GM12864 (cell line): ENCODE measurements at regions not wholly inside any gene's neighbourhood (a gene's known extent, or its start where the extent isn't known, plus 50 kb on each side); places are given as distances from the start of the nearest gene placed in this dataset.

ENCODE experiments used
- DNase-seq: peaks from one replicate; pipeline ENCODE4 v3.0.0-alpha.2; 2011; ENCODE audit warnings: low read depth
- H3K4me3 ChIP-seq: 2 replicates; pipeline ENCODE4 v1.5.1; 2011; ENCODE audit warnings: mild to moderate bottlenecking, low read depth, low read length, control low read depth
- TF ChIP-seq, protein P1 (sequence below): IDR thresholded peaks from 2 replicates; pipeline ENCODE4 v1.5.1; 2011; ENCODE audit warnings: low read depth, mild to moderate bottlenecking, moderate library complexity, low read length, control low read depth, inconsistent platforms; ENCODE audit errors: missing control alignments

DNA sequence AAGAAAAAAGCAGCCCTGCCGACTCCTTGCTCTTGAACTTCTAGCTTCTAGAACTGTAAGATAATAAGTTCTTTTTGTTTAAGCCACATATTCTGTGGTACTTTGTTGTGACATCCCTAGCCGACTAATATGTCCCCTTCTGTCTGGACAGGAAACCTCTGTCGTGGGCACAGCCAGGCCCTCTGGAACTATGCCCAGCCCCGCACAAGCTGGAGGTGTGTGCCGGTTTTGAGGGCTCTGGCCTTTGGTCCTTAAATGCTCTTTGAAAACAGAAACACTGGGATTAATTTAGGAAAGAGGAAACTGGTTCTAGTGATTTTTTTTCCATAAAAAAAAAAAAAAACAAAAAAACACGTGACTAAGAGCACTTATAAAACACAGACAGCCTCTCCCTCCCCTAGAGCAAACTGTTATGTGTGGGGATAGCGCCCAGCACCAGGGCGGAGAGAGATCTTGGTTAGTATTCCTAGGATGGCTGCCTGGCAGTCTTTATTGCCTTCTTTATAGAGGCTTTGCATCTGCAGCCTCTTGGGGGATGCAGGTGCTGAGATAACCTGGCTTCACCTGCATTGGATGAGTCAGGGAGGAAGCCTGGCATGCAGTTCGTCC is 244.3 kb downstream of the NFATC2 start:
- H3K4me3 ChIP-seq: no peak overlapping the region
- TF ChIP-seq, protein P1, sequence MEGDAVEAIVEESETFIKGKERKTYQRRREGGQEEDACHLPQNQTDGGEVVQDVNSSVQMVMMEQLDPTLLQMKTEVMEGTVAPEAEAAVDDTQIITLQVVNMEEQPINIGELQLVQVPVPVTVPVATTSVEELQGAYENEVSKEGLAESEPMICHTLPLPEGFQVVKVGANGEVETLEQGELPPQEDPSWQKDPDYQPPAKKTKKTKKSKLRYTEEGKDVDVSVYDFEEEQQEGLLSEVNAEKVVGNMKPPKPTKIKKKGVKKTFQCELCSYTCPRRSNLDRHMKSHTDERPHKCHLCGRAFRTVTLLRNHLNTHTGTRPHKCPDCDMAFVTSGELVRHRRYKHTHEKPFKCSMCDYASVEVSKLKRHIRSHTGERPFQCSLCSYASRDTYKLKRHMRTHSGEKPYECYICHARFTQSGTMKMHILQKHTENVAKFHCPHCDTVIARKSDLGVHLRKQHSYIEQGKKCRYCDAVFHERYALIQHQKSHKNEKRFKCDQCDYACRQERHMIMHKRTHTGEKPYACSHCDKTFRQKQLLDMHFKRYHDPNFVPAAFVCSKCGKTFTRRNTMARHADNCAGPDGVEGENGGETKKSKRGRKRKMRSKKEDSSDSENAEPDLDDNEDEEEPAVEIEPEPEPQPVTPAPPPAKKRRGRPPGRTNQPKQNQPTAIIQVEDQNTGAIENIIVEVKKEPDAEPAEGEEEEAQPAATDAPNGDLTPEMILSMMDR: no peak

DNA sequence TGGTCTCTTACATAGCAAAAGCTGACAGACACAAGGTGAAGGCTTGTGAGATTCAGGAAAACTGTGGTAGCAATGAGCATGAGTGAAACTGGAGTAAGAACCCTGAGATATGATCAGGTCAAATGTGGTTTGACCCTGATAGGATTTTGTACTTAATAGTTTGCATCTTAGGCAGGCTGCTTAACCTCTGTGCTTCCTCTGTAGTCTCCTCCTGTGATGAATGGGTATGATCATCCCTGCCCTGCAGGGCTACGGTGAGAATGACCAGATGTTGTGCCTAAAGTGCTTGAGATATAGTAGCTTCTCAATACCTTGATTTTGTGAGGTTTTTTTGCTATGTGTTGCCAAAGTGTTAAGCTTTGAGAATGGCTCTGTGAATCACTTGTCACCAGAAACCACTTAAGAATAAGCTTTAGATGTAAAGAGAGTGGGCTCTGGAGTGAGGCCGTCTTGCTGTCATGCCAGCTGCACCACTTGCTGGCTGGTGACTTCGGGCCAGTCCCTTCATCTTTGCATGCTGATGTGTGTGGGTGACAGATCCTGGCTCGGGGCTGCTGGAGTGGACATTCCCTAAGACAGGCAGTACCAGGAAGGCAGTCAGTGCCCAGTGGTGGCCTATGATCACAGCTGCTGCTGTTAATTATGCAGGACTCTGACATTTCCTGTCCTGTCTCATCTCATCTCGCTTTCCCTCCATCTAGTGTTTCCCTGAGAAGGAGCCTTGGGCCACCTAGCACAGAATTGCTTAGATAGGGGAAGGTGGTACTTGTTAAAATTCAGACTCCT is 254.7 kb downstream of the NFATC2 start:
- TF ChIP-seq, protein P1: no peak
- no peak for DNase-seq
- H3K4me3 ChIP-seq: no peak overlapping the region

More for the DNA sequence above, 244.3 kb downstream of the NFATC2 start:
- DNase-seq: no peak

DNA sequence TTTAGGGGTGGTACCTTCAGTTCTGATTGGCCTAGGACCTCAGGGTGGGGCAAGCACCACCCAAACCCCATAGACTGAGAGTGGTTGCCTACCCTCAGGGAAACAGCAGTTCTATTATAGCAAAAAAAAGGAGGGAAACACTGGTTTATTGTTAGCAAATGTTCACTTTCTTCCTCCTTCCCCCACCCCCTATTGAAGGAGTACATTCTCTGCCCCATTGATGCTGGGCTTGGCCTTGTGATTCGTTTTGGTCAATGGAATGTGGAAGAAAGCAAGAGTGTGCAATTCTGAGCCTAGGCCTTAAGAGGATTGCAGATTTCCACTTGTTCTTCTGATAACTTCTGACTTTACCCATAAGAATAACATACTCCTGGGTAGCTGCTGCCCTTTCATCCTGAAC is 255.8 kb downstream of the NFATC2 start:
- H3K4me3 ChIP-seq: no peak overlapping the region
- TF ChIP-seq, protein P1: no peak

DNA sequence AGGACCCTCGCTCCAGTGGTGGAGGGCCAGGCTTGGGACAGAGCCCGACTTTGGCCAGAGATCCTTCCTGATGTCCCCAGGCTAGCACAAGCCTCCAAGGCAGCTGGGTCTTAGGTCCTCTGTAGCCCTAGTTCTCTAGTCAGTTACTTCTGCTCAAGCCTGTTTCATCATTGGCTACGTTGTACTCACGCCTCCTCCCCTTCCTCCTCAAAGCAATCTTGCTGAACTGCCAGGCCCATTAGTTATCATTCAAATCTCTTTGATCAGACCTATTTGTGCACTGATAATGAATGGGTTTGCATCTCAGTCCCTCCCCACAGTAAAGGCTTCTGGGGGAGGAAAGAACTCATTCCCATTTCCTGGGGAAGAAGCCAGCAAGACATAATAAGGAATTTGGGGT is 256.8 kb downstream of the NFATC2 start:
- no peak overlapping the region for H3K4me3 ChIP-seq
- TF ChIP-seq, protein P1: no peak
- no peak for DNase-seq

More for the DNA sequence above, 255.8 kb downstream of the NFATC2 start:
- no peak for DNase-seq

DNA sequence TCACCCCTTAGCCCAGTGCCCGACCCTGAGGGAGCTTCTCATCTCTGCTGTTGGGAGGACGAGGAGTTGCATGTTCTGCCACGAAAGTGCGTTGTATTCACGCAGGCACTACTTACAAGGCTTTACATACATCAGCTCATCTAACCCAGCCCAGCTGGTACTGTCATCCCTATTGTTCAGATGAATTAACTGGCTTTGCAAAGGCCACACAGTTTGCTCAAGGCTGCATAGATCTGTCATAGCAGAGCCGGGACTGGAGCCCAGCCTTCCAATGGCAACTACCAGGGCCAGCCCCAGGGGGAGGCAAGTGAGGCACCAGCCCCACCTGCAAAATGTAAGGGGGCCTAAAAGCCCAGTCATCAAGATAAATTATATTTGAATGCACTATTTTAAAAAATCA is 257.6 kb downstream of the NFATC2 start:
- no peak overlapping the region for H3K4me3 ChIP-seq
- TF ChIP-seq, protein P1: no peak
- DNase-seq: no peak

DNA sequence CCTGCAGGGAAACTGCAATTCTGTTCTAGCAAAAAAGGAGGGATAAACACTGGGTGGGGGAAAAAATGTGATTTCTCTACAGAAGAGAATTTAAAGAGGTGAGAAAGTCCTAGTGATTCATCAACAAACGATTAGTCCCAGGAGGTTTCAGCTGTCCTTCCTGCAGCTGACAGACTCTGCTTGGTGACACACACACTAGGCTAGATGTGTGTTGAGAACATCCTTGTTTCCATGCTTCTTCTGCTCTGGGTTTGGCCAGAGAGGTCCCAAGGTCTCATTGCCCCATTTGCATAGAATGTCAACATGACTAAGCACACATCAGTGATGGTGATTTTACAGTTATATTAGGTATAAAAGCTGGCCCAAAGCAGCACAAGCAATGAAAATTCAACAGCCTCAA is 258.3 kb downstream of the NFATC2 start:
- TF ChIP-seq, protein P1: no peak
- H3K4me3 ChIP-seq: no peak overlapping the region
- no peak for DNase-seq
